ENCODE measurements at regions not wholly inside any gene's neighbourhood (a gene's known extent, or its start where the extent isn't known, plus 50 kb on each side); places are given as distances from the start of the nearest gene placed in this dataset.

DNA sequence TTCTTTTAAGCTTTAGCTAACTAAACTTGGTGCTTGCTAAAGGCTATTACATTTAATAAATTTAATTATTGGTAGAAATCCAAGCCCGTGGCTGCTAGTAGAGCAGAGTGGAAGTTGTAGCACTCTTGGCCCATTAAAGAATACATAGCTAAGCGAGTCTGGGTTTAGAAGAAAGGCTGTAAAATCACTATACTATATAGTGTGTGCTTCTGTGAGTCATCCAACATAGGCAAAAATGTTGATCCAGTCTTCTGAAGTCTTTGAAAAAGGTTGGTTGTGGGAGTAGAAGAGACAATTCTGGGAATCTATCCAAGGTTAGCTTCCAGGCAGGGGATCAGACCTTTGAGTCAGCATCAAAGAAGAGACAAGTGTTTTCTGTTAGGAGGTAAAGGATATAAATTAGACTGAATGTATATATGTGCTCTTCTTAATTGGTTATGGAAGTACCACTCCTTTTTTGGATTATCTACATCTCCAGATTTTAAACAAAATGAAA lies 664.2 kb downstream of the NXPH1 start:
- no peaks in the 10 kb centered on the region for H3K27me3 ChIP-seq

DNA sequence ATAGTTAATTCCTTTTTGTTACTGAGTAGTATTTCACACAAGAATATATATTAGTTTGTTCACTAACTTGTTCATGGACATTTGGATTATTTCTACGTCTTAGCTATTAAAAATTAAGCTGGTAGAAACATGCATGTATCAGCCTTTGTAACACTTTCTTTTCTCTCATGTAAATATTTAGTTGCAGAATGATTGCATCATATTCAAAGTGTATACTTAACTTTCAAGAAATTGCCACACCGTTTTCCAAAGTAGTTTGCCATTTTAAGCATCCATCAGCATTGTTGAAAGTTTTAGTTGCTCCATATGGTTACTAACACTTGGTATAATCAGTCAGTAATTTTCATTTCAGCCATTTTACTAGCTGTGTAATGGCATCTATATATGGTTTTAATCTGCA lies 666.9 kb downstream of the NXPH1 start:
- intact Hi-C loops (cut with DNase I; ENCODE audit: low total_unique reads), result no loop called here
- no peak overlapping the region for H3K4me3 ChIP-seq
- TF ChIP-seq, protein P1, sequence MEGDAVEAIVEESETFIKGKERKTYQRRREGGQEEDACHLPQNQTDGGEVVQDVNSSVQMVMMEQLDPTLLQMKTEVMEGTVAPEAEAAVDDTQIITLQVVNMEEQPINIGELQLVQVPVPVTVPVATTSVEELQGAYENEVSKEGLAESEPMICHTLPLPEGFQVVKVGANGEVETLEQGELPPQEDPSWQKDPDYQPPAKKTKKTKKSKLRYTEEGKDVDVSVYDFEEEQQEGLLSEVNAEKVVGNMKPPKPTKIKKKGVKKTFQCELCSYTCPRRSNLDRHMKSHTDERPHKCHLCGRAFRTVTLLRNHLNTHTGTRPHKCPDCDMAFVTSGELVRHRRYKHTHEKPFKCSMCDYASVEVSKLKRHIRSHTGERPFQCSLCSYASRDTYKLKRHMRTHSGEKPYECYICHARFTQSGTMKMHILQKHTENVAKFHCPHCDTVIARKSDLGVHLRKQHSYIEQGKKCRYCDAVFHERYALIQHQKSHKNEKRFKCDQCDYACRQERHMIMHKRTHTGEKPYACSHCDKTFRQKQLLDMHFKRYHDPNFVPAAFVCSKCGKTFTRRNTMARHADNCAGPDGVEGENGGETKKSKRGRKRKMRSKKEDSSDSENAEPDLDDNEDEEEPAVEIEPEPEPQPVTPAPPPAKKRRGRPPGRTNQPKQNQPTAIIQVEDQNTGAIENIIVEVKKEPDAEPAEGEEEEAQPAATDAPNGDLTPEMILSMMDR (IDR thresholded peaks at IDR 0.05), result no peak
- no peaks in the 10 kb centered on the region for H3K36me3 ChIP-seq
- H3K27ac ChIP-seq, result no peak overlapping the region
- peaks cover 0 to 4% (median 0%) of the 10 kb centered on the region in 3 donors for H3K9me3 ChIP-seq
- H3K4me1 ChIP-seq, result no peaks in the 10 kb centered on the region
- no peak for DNase-seq
- H3K27me3 ChIP-seq, result no peaks in the 10 kb centered on the region

More for the DNA sequence above, 664.2 kb downstream of the NXPH1 start:
- intact Hi-C loops (cut with DNase I; ENCODE audit: low total_unique reads), result no loop called here
- H3K9me3 ChIP-seq, result peaks cover 0 to 4% (median 0%) of the 10 kb centered on the region in 3 donors
- no peaks in the 10 kb centered on the region for H3K36me3 ChIP-seq
- H3K27ac ChIP-seq, result no peak overlapping the region
- no peak for DNase-seq
- no peaks in the 10 kb centered on the region for H3K4me1 ChIP-seq
- no peak overlapping the region for H3K4me3 ChIP-seq
- TF ChIP-seq, protein P1 (IDR thresholded peaks at IDR 0.05), result no peak

DNA sequence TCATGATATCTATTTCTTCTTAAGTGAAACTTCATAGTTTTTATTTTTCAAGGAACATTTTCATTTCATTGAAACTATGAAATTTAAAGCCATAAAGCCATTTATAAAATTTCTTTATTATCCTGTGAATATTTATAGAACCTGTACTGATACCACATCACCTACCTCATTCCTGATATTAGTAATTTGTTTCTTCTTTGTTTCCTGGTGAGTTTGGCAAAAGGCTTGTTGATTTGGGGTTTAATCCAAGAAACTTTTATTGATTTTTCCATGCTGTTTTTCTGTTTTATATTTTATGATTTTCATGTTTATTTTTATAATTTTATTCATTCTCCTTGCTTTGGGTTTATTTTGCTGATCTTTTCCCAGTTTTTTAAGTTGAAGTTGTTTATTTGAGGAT lies 669.4 kb downstream of the NXPH1 start:
- Histone ChIP-seq H3K27me3 (no peaks in the 10 kb centered on the region), H3K4me3 (no peak overlapping the region), H3K27ac (no peak overlapping the region), H3K4me1 (no peaks in the 10 kb centered on the region), H3K36me3 (no peaks in the 10 kb centered on the region), H3K9me3 (peaks cover 0 to 4% (median 0%) of the 10 kb centered on the region in 3 donors)
- no peak for DNase-seq
- intact Hi-C loops (cut with DNase I; ENCODE audit: low total_unique reads), result no loop called here
- TF ChIP-seq, protein P1 (IDR thresholded peaks at IDR 0.05), result no peak

DNA sequence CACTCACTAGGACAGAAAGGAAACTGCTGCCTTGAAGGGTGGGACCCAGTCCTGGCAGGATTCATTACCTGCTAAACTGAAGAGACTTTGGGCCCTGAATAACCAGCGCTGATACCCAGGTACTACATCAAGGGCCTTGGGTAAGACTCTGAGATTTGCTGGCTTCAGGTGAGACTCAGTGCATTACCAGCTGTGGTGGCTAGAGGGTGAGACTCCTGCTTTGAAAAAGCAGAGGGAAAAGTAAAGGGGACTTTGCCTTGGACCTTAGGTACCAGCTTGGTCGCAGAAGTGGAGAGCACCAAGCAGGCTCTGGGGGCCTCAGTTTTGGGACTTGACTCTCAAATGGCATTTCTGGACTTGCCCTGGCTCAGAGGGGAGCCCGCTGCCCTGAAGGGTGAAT lies 673.3 kb downstream of the NXPH1 start:
- intact Hi-C loops (cut with DNase I; ENCODE audit: low total_unique reads), result no loop called here
- no peaks in the 10 kb centered on the region for H3K4me1 ChIP-seq
- TF ChIP-seq, protein P1 (IDR thresholded peaks at IDR 0.05), result no peak
- no peak overlapping the region for H3K4me3 ChIP-seq
- H3K9me3 ChIP-seq, result peaks cover 0 to 12% (median 7%) of the 10 kb centered on the region in 3 donors
- no peak for DNase-seq
- no peaks in the 10 kb centered on the region for H3K36me3 ChIP-seq
- H3K27me3 ChIP-seq, result no peaks in the 10 kb centered on the region
- H3K27ac ChIP-seq, result no peak overlapping the region

DNA sequence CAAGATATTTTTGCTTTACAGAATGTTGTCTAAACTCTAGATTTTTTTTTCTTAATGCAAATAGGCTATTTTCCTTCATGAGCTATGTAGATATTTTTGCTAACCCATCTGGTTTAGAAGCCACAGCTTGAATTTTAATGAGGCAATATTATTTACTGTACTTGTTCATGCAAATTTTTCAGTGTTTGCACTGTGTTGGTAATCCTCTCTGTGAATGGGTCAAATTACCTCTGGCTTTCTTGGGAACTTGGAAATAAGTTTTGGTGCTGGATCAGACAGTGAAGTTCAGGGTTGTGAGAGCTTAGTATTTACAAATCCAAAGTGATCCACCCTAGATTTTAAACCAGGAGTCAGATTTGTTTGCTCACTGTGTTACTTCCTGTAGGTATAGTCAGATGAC lies 686.9 kb downstream of the NXPH1 start:
- Histone ChIP-seq H3K4me1 (no peaks in the 10 kb centered on the region), H3K36me3 (no peaks in the 10 kb centered on the region), H3K27me3 (no peaks in the 10 kb centered on the region), H3K9me3 (no peaks in the 10 kb centered on the region), H3K27ac (no peak overlapping the region), H3K4me3 (no peak overlapping the region)
- no peak for DNase-seq
- TF ChIP-seq, protein P1 (IDR thresholded peaks at IDR 0.05), result no peak
- intact Hi-C loops (cut with DNase I; ENCODE audit: low total_unique reads), result no loop called here

DNA sequence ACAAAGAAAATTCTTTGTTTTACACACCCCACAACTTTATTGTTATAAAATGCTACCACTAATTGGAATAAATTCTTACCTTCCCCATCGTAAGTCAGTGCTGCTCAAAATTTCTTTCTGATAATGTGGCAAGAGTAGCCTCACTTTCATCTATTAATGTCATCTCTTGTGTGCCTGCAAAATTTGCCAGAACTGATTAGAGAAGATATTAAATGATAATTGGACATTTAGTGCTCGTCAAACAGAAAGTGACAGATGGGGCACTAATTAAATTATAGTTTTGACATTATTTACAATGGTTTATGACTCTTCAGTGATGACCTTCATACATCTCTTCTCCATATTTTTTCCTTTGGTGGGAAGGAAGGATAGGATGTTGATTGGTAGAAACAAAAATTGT lies 690.9 kb downstream of the NXPH1 start:
- Histone ChIP-seq H3K9me3 (no peaks in the 10 kb centered on the region), H3K36me3 (no peaks in the 10 kb centered on the region), H3K4me3 (no peak overlapping the region), H3K4me1 (no peaks in the 10 kb centered on the region), H3K27me3 (no peaks in the 10 kb centered on the region), H3K27ac (no peak overlapping the region)
- intact Hi-C loops (cut with DNase I; ENCODE audit: low total_unique reads), result no loop called here
- TF ChIP-seq, protein P1 (IDR thresholded peaks at IDR 0.05), result no peak
- DNase-seq, result no peak

Measured in tibial artery (tissue), 4 donors.